ENCODE measurements at regions not wholly inside any gene's neighbourhood (a gene's known extent, or its start where the extent isn't known, plus 50 kb on each side); places are given as distances from the start of the nearest gene placed in this dataset.

DNA sequence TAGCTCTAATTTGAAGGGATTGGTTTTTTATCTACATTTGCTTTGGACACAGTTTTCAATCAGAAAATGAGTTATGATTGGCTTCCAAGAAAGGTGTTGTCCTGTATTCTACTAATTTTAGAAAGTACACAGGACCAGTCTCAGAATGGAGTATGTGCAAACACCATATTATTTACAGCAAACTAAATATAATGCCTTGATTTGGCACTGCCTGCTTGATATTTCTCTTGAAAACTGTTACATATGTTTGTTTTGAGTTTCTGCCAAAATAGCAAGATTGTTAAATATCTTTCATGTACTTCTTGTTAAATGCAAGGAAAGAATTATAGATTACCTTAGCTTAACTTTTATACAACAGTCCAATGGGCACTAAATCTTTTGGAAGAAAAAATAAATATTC lies 694.9 kb downstream of the KCNJ3 start:
- DNase-seq = no peak
- ATAC-seq = no peak
- intact Hi-C loops (cut with DNase I) = no loop called here

DNA sequence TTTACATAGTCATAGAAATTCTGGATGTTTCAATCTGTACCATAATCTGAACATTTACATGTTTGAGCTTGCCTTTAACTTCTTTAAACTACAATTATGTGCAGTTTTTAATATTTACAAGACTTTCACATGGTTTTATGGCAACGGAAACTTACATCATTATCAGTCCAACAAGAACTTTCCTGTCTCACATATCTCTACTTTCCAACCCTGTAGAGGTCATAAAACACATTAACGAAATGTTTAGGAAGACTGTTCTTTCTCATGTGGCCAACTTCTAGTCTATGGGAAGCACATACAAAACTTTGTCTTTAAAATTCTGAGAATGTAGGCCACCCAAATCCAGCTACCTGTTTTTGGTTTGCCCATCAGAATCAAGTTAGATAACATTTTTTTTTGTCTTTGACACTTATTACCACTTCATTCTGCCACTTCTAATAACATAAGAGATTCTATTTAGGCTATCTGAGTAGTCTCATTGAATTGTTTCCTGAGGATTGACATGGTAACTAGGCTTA lies 693.2 kb downstream of the KCNJ3 start:
- intact Hi-C loops (cut with DNase I) = no loop called here
- ATAC-seq = no peak
- no peak for DNase-seq

- intact Hi-C loops (cut with DNase I) = no loop called here
- no peak for ATAC-seq
- no peak for DNase-seq
Measured at GRCh38 chr2:155389224-155389623, 690.7 kb downstream of the KCNJ3 start.

- no peak for DNase-seq
- intact Hi-C loops (cut with DNase I) = no loop called here
- ATAC-seq = no peak
Measured at GRCh38 chr2:155384555-155385123, 686.1 kb downstream of the KCNJ3 start.

DNA sequence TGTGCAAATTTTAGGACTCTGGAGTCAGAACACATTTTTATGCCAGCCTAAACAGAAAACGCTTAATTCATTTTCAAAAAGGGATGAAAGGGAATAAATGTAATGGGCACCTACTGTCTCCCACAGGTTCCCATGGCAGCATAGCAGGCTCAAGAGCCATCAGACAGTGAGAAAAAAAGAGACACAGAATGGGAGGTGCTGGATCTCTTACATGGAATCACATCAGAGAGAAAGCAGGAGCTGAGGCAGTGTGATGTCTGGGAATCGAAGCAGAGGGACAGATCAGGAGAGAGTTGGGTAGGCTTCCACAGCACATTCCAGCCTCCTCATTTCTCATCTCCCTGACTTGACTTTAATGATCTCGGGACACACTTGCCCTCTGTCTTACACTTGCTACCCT lies 684.3 kb downstream of the KCNJ3 start:
- no peak for DNase-seq
- intact Hi-C loops (cut with DNase I) = no loop called here
- ATAC-seq = no peak

- no peak for DNase-seq
- intact Hi-C loops (cut with DNase I) = no loop called here
- ATAC-seq = no peak
Measured at GRCh38 chr2:155381436-155381835, 682.9 kb downstream of the KCNJ3 start.

DNA sequence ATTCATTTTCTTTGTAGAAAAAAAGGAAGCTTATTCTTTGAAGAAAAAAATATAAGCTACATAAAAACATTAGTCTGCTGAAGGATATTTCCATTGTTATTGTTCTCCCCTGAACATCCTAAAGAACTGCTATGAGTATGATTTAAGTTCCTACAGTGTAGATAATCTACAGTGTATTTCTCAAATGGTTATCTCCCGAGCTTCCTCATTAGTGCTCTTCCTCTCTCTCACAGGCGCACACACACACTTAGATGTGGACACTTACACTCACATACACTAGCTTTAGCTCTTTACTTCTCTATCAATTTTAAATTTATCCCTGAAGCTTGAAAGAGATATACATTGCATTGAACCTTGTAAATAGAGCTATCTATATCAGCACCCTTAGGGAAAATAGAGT lies 681.0 kb downstream of the KCNJ3 start:
- DNase-seq = no peak
- no peak for ATAC-seq
- intact Hi-C loops (cut with DNase I) = loop anchor here in 1 of 2 donors (5.0 to 10.0 kb wide), 2 partner anchors 1208 to 1515 kb away; no protein-coding TSS in a partner anchor

- intact Hi-C loops (cut with DNase I) = loop anchor here in 1 of 2 donors (2.0 to 10.0 kb wide), 3 partner anchors 1209 to 1815 kb away; no protein-coding TSS in a partner anchor
- ATAC-seq (no peak), DNase-seq (no peak)
Measured at GRCh38 chr2:155377931-155378444, 679.5 kb downstream of the KCNJ3 start.

DNA sequence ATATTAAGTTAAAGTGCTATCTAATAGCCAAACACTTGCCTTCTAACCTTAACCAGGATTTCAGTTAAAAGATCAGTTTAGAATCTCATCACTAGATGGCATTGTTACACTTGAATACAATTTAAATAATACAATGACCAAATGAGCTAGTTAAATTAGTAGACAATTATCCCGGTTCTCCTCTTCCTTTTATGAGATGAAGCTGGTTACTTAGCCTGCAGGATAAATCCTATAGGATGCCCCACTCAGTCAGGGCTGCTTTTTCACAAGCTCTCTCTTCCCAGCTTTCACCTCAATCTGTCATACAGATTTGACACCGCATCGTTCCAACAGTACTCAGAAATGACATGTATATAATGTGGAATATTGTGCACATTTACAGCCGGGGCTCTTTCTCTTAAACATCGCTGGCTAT lies 678.8 kb downstream of the KCNJ3 start:
- no peak for DNase-seq
- no peak for ATAC-seq
- intact Hi-C loops (cut with DNase I) = loop anchor here in 1 of 2 donors (2.0 to 10.0 kb wide), 3 partner anchors 1210 to 1816 kb away; no protein-coding TSS in a partner anchor

- no peak for DNase-seq
- intact Hi-C loops (cut with DNase I) = loop anchor here in 1 of 2 donors (10.0 kb wide), 1 partner anchor 1522 kb away; no protein-coding TSS in a partner anchor
- ATAC-seq = no peak
Measured at GRCh38 chr2:155372969-155373368, 674.5 kb downstream of the KCNJ3 start.

GRCh38 chr2:155368934-155369333 lies 670.4 kb downstream of the KCNJ3 start:
- no peak for ATAC-seq
- DNase-seq = no peak
- intact Hi-C loops (cut with DNase I) = no loop called here

GRCh38 chr2:155364766-155365165 lies 666.3 kb downstream of the KCNJ3 start:
- DNase-seq = no peak
- ATAC-seq = no peak
- intact Hi-C loops (cut with DNase I) = no loop called here

DNA sequence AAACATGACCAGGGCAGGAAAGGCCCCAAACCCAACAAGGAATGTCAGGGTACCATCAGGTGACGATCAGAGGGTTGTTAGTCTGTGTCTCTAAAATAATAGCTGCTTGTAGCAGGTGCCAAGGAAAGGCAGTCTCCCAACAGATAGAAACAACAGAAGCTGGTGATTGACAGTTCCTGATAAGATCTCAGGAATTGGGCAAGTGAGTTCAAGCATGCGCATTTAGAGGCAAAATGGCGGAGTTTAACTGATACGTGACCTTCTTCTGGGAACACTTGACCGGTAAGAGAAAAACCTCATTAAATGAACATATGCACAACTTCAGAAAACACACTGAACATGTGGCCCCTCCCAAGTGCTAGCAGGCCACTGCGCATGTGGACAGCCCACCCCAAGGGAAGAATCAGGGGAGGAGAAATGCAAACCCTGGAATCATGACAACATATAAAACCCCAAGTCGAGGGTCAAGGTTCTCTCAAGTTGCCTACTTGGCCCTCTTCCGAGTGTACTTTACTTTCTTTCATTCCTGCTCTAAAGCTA lies 664.9 kb downstream of the KCNJ3 start:
- DNase-seq (no peak), ATAC-seq (no peak)
- intact Hi-C loops (cut with DNase I) = no loop called here

- intact Hi-C loops (cut with DNase I) = no loop called here
- DNase-seq (no peak), ATAC-seq (no peak)
Measured at GRCh38 chr2:155357172-155357571, 658.7 kb downstream of the KCNJ3 start.

DNA sequence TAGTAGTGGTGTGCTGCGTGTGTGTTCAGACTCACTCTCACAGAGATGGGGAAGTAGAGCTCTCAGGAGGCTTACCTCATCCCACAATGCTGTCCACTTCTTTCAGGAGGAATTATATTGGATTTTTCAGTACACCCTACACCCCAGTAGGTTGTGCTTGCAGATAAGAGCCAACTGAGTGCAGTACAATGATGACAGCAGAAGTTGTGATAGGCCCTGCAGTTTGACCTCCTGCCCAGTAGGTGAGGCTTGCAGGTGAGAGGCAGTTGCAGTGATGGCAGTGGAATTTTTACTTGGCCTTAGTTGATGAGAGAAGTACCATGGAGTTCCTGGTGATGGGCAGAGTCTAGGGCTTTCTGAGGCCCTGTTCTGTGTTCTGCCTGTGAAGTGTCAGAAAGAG lies 657.8 kb downstream of the KCNJ3 start:
- DNase-seq = no peak
- intact Hi-C loops (cut with DNase I) = no loop called here
- ATAC-seq = no peak

DNA sequence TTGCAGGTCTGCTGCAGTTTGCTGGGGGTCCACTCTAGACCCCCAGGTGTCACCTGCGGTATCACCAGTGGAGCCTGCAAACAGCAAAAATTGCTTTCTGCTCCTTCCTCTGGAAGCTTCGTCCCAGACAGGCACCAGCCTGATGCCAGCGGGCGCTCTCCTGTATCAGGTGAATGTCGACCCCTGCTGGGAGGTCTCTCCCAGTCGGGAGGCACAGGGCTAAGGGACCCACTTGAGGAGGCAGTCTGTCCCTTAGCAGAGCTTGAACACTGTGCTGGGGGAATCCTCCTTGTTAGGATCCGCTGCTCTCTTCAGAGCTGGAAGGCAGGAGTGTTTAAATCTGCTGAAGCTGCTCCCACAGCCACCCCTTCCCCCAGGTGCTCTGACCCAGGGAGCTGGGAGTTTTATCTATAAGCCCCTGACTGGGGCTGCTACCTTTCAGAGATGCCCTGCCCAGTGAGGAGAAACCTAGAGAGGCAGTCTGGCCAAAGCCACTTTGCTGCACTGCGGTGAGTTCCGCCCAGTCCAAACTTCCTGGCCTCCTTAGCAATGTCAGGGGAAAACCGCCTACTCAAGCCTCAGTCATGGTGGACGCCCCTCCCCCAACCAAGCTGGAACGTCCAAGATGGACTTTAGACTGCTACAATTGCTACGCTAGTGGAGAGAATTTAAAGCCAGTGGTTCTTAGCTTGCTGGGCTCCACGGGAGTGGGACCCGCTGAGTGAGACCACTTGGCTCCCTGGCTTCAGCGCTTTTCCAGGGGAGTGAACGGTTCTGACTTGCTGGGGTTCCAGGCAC lies 652.5 kb downstream of the KCNJ3 start:
- intact Hi-C loops (cut with DNase I) = no loop called here
- ATAC-seq = no peak
- no peak for DNase-seq

DNA sequence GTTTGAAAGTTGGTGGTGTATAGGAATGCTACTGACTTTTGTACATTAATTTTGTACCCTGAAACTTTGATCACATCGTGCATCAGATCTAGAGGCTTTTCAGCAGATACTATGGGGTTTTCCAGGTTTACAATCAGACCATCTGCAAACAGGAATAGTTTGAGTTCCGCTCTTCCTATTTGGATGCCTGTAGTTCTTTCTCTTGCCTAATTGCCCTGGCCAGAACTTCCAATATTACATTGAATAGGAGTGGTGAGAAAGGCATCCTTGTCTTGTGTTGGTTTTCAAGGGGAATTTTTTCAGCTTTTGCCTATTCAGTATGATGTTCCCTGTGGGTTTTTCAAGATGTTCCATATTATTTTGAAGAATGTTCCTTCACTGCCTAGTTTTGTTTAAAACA lies 633.5 kb downstream of the KCNJ3 start:
- no peak for DNase-seq

GRCh38 chr2:155320236-155320635 lies 621.7 kb downstream of the KCNJ3 start:
- intact Hi-C loops (cut with DNase I) = no loop called here
- no peak for ATAC-seq

More for the DNA sequence above, 633.5 kb downstream of the KCNJ3 start:
- intact Hi-C loops (cut with DNase I) = no loop called here
- ATAC-seq = no peak

DNA sequence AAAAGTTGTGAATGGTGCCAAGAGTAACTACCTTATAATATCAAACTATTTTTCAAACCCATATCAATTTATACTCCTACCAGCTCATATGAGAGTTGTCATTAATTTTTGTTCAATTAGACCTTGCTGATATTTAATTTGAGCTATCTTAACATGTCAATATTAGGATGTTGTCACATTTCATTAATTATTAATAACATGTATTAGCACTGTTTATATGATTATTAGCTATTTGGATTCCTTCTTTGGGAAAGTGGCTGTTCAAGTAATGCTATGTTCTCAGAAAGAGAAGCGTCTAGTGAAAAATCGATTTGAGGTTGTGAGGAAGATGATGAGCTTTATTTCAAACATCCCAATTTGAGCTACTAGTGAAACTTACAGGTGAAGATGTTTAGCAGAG lies 620.2 kb downstream of the KCNJ3 start:
- DNase-seq (no peak), ATAC-seq (no peak)
- intact Hi-C loops (cut with DNase I) = no loop called here

More at GRCh38 chr2:155320236-155320635, 621.7 kb downstream of the KCNJ3 start:
- no peak for DNase-seq

- no peak for ATAC-seq
- intact Hi-C loops (cut with DNase I) = no loop called here
Measured at GRCh38 chr2:155315768-155316167, 617.3 kb downstream of the KCNJ3 start.

More at GRCh38 chr2:155315768-155316167, 617.3 kb downstream of the KCNJ3 start:
- DNase-seq = no peak

Data from left cardiac atrium (tissue), 4 donors.